ENCODE measurements at regions not wholly inside any gene's neighbourhood (a gene's known extent, or its start where the extent isn't known, plus 50 kb on each side); places are given as distances from the start of the nearest gene placed in this dataset.

- Histone ChIP-seq H3K36me3 (ENCODE audit: insufficient read depth, low read length) (no peaks in the 10 kb centered on the region), H3K4me1 (ENCODE audit: insufficient read depth, low read length) (no peaks in the 10 kb centered on the region), H4K20me1 (ENCODE audit: insufficient read depth, low read length) (no peaks in the 10 kb centered on the region), H3K4me2 (ENCODE audit: insufficient read depth, low read length) (no peak overlapping the region), H3K9me3 (ENCODE audit: low read depth, low read length) (no peaks in the 10 kb centered on the region), H2AFZ (ENCODE audit: low read length) (no peak overlapping the region), H3K27ac (ENCODE audit: low read depth, low read length) (no peak overlapping the region), H3K27me3 (ENCODE audit: insufficient read depth, low read length) (no peaks in the 10 kb centered on the region), H3K4me3 (ENCODE audit: insufficient read depth, low read length) (no peak overlapping the region), H3K79me2 (ENCODE audit: insufficient read depth, low read length) (no peaks in the 10 kb centered on the region)
- TF ChIP-seq CTCF (IDR thresholded peaks at IDR 0.05; ENCODE audit: extremely low read depth, low read depth, low read length): no peak
- no peak for DNase-seq (ENCODE audit: insufficient read length, low spot score, missing footprints)
These were observed 135.3 kb upstream of the DPT start for GRCh38 chr1:168864266-168864665.

- Histone ChIP-seq H3K36me3 (ENCODE audit: insufficient read depth, low read length) (no peaks in the 10 kb centered on the region), H3K9me3 (ENCODE audit: low read depth, low read length) (no peaks in the 10 kb centered on the region), H3K27me3 (ENCODE audit: insufficient read depth, low read length) (no peaks in the 10 kb centered on the region), H3K27ac (ENCODE audit: low read depth, low read length) (no peak overlapping the region), H3K4me1 (ENCODE audit: insufficient read depth, low read length) (no peaks in the 10 kb centered on the region), H3K4me2 (ENCODE audit: insufficient read depth, low read length) (no peak overlapping the region), H3K79me2 (ENCODE audit: insufficient read depth, low read length) (no peaks in the 10 kb centered on the region), H2AFZ (ENCODE audit: low read length) (no peak overlapping the region), H4K20me1 (ENCODE audit: insufficient read depth, low read length) (no peaks in the 10 kb centered on the region), H3K4me3 (ENCODE audit: insufficient read depth, low read length) (no peak overlapping the region)
- no peak for DNase-seq (ENCODE audit: insufficient read length, low spot score, missing footprints)
- no peak for TF ChIP-seq CTCF (IDR thresholded peaks at IDR 0.05; ENCODE audit: extremely low read depth, low read depth, low read length)
These were observed 137.0 kb upstream of the DPT start for GRCh38 chr1:168865850-168866620.

- no peak overlapping the region for H3K4me3 ChIP-seq (ENCODE audit: insufficient read depth, low read length)
- no peaks in the 10 kb centered on the region for H3K36me3 ChIP-seq (ENCODE audit: insufficient read depth, low read length)
- H3K79me2 ChIP-seq (ENCODE audit: insufficient read depth, low read length): no peaks in the 10 kb centered on the region
- H4K20me1 ChIP-seq (ENCODE audit: insufficient read depth, low read length): no peaks in the 10 kb centered on the region
- H3K27me3 ChIP-seq (ENCODE audit: insufficient read depth, low read length): no peaks in the 10 kb centered on the region
- no peak overlapping the region for H2AFZ ChIP-seq (ENCODE audit: low read length)
- no peaks in the 10 kb centered on the region for H3K4me1 ChIP-seq (ENCODE audit: insufficient read depth, low read length)
- no peak for TF ChIP-seq CTCF (IDR thresholded peaks at IDR 0.05; ENCODE audit: extremely low read depth, low read depth, low read length)
- H3K4me2 ChIP-seq (ENCODE audit: insufficient read depth, low read length): no peak overlapping the region
- no peaks in the 10 kb centered on the region for H3K9me3 ChIP-seq (ENCODE audit: low read depth, low read length)
- no peak overlapping the region for H3K27ac ChIP-seq (ENCODE audit: low read depth, low read length)
- DNase-seq (ENCODE audit: insufficient read length, low spot score, missing footprints): no peak
These were observed 139.1 kb upstream of the DPT start for GRCh38 chr1:168867941-168868634.

GRCh38 chr1:168871531-168871930, 142.5 kb upstream of the DPT start:
- Histone ChIP-seq H3K4me2 (ENCODE audit: insufficient read depth, low read length) (no peak overlapping the region), H3K36me3 (ENCODE audit: insufficient read depth, low read length) (no peaks in the 10 kb centered on the region), H3K27ac (ENCODE audit: low read depth, low read length) (no peak overlapping the region), H3K79me2 (ENCODE audit: insufficient read depth, low read length) (no peaks in the 10 kb centered on the region), H3K4me1 (ENCODE audit: insufficient read depth, low read length) (no peaks in the 10 kb centered on the region), H3K4me3 (ENCODE audit: insufficient read depth, low read length) (no peak overlapping the region), H4K20me1 (ENCODE audit: insufficient read depth, low read length) (no peaks in the 10 kb centered on the region), H2AFZ (ENCODE audit: low read length) (no peak overlapping the region), H3K9me3 (ENCODE audit: low read depth, low read length) (no peaks in the 10 kb centered on the region), H3K27me3 (ENCODE audit: insufficient read depth, low read length) (no peaks in the 10 kb centered on the region)
- no peak for TF ChIP-seq CTCF (IDR thresholded peaks at IDR 0.05; ENCODE audit: extremely low read depth, low read depth, low read length)
- DNase-seq (ENCODE audit: insufficient read length, low spot score, missing footprints): no peak

Measured in osteoblast (primary cell).